ENCODE measurements at regions not wholly inside any gene's neighbourhood (a gene's known extent, or its start where the extent isn't known, plus 50 kb on each side); places are given as distances from the start of the nearest gene placed in this dataset.

- TF ChIP-seq POLR2A (IDR thresholded peaks at IDR 0.05; ENCODE audit: low read depth, low read length) (no peak), RAD21 (IDR thresholded peaks at IDR 0.05; ENCODE audit: low read length) (no peak), MXI1 (IDR thresholded peaks at IDR 0.05; ENCODE audit: borderline replicate concordance, low read depth, low read length) (no peak), RCOR1 (IDR thresholded peaks at IDR 0.05; ENCODE audit: insufficient replicate concordance, low read length) (no peak), ELK1 (IDR thresholded peaks at IDR 0.05; ENCODE audit: borderline replicate concordance, low read depth, low read length) (no peak), CEBPB (IDR thresholded peaks at IDR 0.05; ENCODE audit: low read depth, low read length) (no peak), CHD1 (IDR thresholded peaks at IDR 0.05; ENCODE audit: low read depth, low read length) (no peak), BHLHE40 (IDR thresholded peaks at IDR 0.05; ENCODE audit: low read depth, low read length) (no peak), FOS (IDR thresholded peaks at IDR 0.05; ENCODE audit: low read depth, low read length) (no peak), SMC3 (IDR thresholded peaks at IDR 0.05; ENCODE audit: low read depth, low read length) (no peak), MAFK (IDR thresholded peaks at IDR 0.05; ENCODE audit: low read depth, low read length) (no peak)
- TF ChIP-seq, protein P1, sequence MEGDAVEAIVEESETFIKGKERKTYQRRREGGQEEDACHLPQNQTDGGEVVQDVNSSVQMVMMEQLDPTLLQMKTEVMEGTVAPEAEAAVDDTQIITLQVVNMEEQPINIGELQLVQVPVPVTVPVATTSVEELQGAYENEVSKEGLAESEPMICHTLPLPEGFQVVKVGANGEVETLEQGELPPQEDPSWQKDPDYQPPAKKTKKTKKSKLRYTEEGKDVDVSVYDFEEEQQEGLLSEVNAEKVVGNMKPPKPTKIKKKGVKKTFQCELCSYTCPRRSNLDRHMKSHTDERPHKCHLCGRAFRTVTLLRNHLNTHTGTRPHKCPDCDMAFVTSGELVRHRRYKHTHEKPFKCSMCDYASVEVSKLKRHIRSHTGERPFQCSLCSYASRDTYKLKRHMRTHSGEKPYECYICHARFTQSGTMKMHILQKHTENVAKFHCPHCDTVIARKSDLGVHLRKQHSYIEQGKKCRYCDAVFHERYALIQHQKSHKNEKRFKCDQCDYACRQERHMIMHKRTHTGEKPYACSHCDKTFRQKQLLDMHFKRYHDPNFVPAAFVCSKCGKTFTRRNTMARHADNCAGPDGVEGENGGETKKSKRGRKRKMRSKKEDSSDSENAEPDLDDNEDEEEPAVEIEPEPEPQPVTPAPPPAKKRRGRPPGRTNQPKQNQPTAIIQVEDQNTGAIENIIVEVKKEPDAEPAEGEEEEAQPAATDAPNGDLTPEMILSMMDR (conservative IDR thresholded peaks at IDR 0.05; ENCODE audit: low read depth, low read length) = no peak
Observed at GRCh38 chr5:104937598-104937997, 1375.0 kb upstream of the NUDT12 start.

Data from IMR-90 (cell line).